Stimulated activated memory B cell treated with anti-CD40 and anti-IgM and Interleukin-4, amounts not matched to agents 10 μg/mL and 1 μg/mL and 100 μg/mL, for 72 hours (primary cell): ENCODE measurements at regions not wholly inside any gene's neighbourhood (a gene's known extent, or its start where the extent isn't known, plus 50 kb on each side); places are given as distances from the start of the nearest gene placed in this dataset.

ENCODE experiments used
- ATAC-seq: fragments of 150-1000 bp; cut with Tn5 transposase; 2 replicates; pipeline ENCODE4 v1.10.0; 2021
- H3K27ac Mint-ChIP-seq: one replicate; pipeline ENCODE4 v1.8.0; 2022; ENCODE audit warnings: mild to moderate bottlenecking, mixed read lengths
- H3K27me3 Mint-ChIP-seq: one replicate; pipeline ENCODE4 v1.8.0; 2022; ENCODE audit warnings: mixed read lengths
- H3K36me3 Mint-ChIP-seq: one replicate; pipeline ENCODE4 v1.8.0; 2022; ENCODE audit warnings: mixed read lengths
- H3K4me1 Mint-ChIP-seq: one replicate; pipeline ENCODE4 v1.8.0; 2022; ENCODE audit warnings: mixed read lengths
- H3K4me3 Mint-ChIP-seq: one replicate; pipeline ENCODE4 v1.8.0; 2022; ENCODE audit warnings: mild to moderate bottlenecking, moderate library complexity, mixed read lengths
- H3K9me3 Mint-ChIP-seq: one replicate; pipeline ENCODE4 v1.8.0; 2022; ENCODE audit warnings: mixed read lengths

- no peak overlapping the region for H3K27ac Mint-ChIP-seq
These were observed 279.3 kb upstream of the SHH start for GRCh38 chr7:156091519-156092080.

GRCh38 chr7:156090988-156091387, 278.7 kb upstream of the SHH start:
- H3K4me1 Mint-ChIP-seq = no peaks in the 10 kb centered on the region
- H3K36me3 Mint-ChIP-seq = no peaks in the 10 kb centered on the region
- peaks cover 2% of the 10 kb centered on the region for H3K9me3 Mint-ChIP-seq
- ATAC-seq = peak; percentile 48
- peaks cover 12% of the 10 kb centered on the region for H3K27me3 Mint-ChIP-seq
- H3K4me3 Mint-ChIP-seq = no peak overlapping the region
- no peak overlapping the region for H3K27ac Mint-ChIP-seq

More at GRCh38 chr7:156091519-156092080, 279.3 kb upstream of the SHH start:
- Mint-ChIP-seq H3K27me3 (peaks cover 18% of the 10 kb centered on the region), H3K4me1 (no peaks in the 10 kb centered on the region), H3K4me3 (no peak overlapping the region), H3K9me3 (peaks cover 2% of the 10 kb centered on the region), H3K36me3 (no peaks in the 10 kb centered on the region)
- ATAC-seq = peak; percentile 9

GRCh38 chr7:156089222-156089621, 277.0 kb upstream of the SHH start:
- Mint-ChIP-seq H3K27ac (no peak overlapping the region), H3K27me3 (peaks cover 17% of the 10 kb centered on the region), H3K4me1 (no peaks in the 10 kb centered on the region), H3K36me3 (no peaks in the 10 kb centered on the region), H3K4me3 (no peak overlapping the region), H3K9me3 (peaks cover 5% of the 10 kb centered on the region)
- ATAC-seq = no peak

- Mint-ChIP-seq H3K4me1 (no peaks in the 10 kb centered on the region), H3K4me3 (no peak overlapping the region), H3K9me3 (peaks cover 3% of the 10 kb centered on the region), H3K36me3 (no peaks in the 10 kb centered on the region), H3K27ac (no peak overlapping the region), H3K27me3 (peaks cover 9% of the 10 kb centered on the region)
- ATAC-seq = no peak
These were observed 275.9 kb upstream of the SHH start for GRCh38 chr7:156088115-156088514.

GRCh38 chr7:156082048-156083040, 270.1 kb upstream of the SHH start:
- peak; percentile 48 for ATAC-seq

GRCh38 chr7:156080596-156080995, 268.3 kb upstream of the SHH start:
- no peak overlapping the region for H3K4me3 Mint-ChIP-seq
- no peak overlapping the region for H3K27ac Mint-ChIP-seq
- no peaks in the 10 kb centered on the region for H3K4me1 Mint-ChIP-seq
- H3K36me3 Mint-ChIP-seq = no peaks in the 10 kb centered on the region
- H3K27me3 Mint-ChIP-seq = peaks cover 7% of the 10 kb centered on the region
- no peak for ATAC-seq
- H3K9me3 Mint-ChIP-seq = peaks cover 5% of the 10 kb centered on the region

More at GRCh38 chr7:156082048-156083040, 270.1 kb upstream of the SHH start:
- Mint-ChIP-seq H3K9me3 (peaks cover 5% of the 10 kb centered on the region), H3K4me1 (no peaks in the 10 kb centered on the region), H3K27me3 (peaks cover 7% of the 10 kb centered on the region), H3K36me3 (no peaks in the 10 kb centered on the region), H3K4me3 (no peak overlapping the region), H3K27ac (no peak overlapping the region)

GRCh38 chr7:156080046-156080445, 267.8 kb upstream of the SHH start:
- no peaks in the 10 kb centered on the region for H3K4me1 Mint-ChIP-seq
- H3K9me3 Mint-ChIP-seq = peaks cover 5% of the 10 kb centered on the region
- ATAC-seq = no peak
- H3K36me3 Mint-ChIP-seq = no peaks in the 10 kb centered on the region
- no peak overlapping the region for H3K27ac Mint-ChIP-seq
- H3K27me3 Mint-ChIP-seq = peaks cover 7% of the 10 kb centered on the region
- no peak overlapping the region for H3K4me3 Mint-ChIP-seq

- Mint-ChIP-seq H3K4me1 (no peaks in the 10 kb centered on the region), H3K4me3 (no peak overlapping the region), H3K27ac (no peak overlapping the region), H3K9me3 (peaks cover 2% of the 10 kb centered on the region), H3K27me3 (peaks cover 2% of the 10 kb centered on the region), H3K36me3 (no peaks in the 10 kb centered on the region)
- ATAC-seq = no peak
These were observed 266.9 kb upstream of the SHH start for GRCh38 chr7:156079156-156079555.

GRCh38 chr7:156074982-156075615, 262.8 kb upstream of the SHH start:
- Mint-ChIP-seq H3K36me3 (no peaks in the 10 kb centered on the region), H3K27ac (no peak overlapping the region), H3K4me1 (no peaks in the 10 kb centered on the region), H3K9me3 (peaks cover 2% of the 10 kb centered on the region), H3K27me3 (no peaks in the 10 kb centered on the region), H3K4me3 (no peak overlapping the region)
- ATAC-seq = no peak

GRCh38 chr7:156074084-156074483, 261.8 kb upstream of the SHH start:
- no peaks in the 10 kb centered on the region for H3K36me3 Mint-ChIP-seq
- no peaks in the 10 kb centered on the region for H3K9me3 Mint-ChIP-seq
- no peak overlapping the region for H3K27ac Mint-ChIP-seq
- H3K4me1 Mint-ChIP-seq = no peaks in the 10 kb centered on the region
- no peak for ATAC-seq
- H3K4me3 Mint-ChIP-seq = no peak overlapping the region
- no peaks in the 10 kb centered on the region for H3K27me3 Mint-ChIP-seq

- H3K27me3 Mint-ChIP-seq = no peaks in the 10 kb centered on the region
- H3K27ac Mint-ChIP-seq = no peak overlapping the region
- no peaks in the 10 kb centered on the region for H3K4me1 Mint-ChIP-seq
- H3K9me3 Mint-ChIP-seq = no peaks in the 10 kb centered on the region
- ATAC-seq = no peak
- no peak overlapping the region for H3K4me3 Mint-ChIP-seq
- no peaks in the 10 kb centered on the region for H3K36me3 Mint-ChIP-seq
These were observed 261.2 kb upstream of the SHH start for GRCh38 chr7:156073366-156074052.

- peaks cover 6% of the 10 kb centered on the region for H3K27me3 Mint-ChIP-seq
- no peaks in the 10 kb centered on the region for H3K36me3 Mint-ChIP-seq
- H3K4me3 Mint-ChIP-seq = no peak overlapping the region
- H3K27ac Mint-ChIP-seq = no peak overlapping the region
- no peaks in the 10 kb centered on the region for H3K4me1 Mint-ChIP-seq
- ATAC-seq = no peak
- peaks cover 2% of the 10 kb centered on the region for H3K9me3 Mint-ChIP-seq
These were observed 259.3 kb upstream of the SHH start for GRCh38 chr7:156071612-156072011.

GRCh38 chr7:156069891-156070290, 257.6 kb upstream of the SHH start:
- Mint-ChIP-seq H3K27me3 (peaks cover 15% of the 10 kb centered on the region), H3K36me3 (no peaks in the 10 kb centered on the region), H3K9me3 (peaks cover 5% of the 10 kb centered on the region), H3K27ac (no peak overlapping the region), H3K4me1 (no peaks in the 10 kb centered on the region), H3K4me3 (no peak overlapping the region)
- ATAC-seq = no peak

GRCh38 chr7:156067156-156067555, 254.9 kb upstream of the SHH start:
- Mint-ChIP-seq H3K4me3 (no peak overlapping the region), H3K9me3 (peaks cover 5% of the 10 kb centered on the region), H3K36me3 (no peaks in the 10 kb centered on the region), H3K27ac (no peak overlapping the region), H3K4me1 (no peaks in the 10 kb centered on the region), H3K27me3 (peaks cover 15% of the 10 kb centered on the region)
- ATAC-seq = no peak

- no peak for ATAC-seq
- Mint-ChIP-seq H3K4me3 (no peak overlapping the region), H3K27ac (no peak overlapping the region), H3K27me3 (peaks cover 15% of the 10 kb centered on the region), H3K36me3 (no peaks in the 10 kb centered on the region), H3K4me1 (no peaks in the 10 kb centered on the region), H3K9me3 (peaks cover 12% of the 10 kb centered on the region)
These were observed 253.1 kb upstream of the SHH start for GRCh38 chr7:156065400-156065799.
